COLO829 (cell line): ENCODE measurements at regions not wholly inside any gene's neighbourhood (a gene's known extent, or its start where the extent isn't known, plus 50 kb on each side); places are given as distances from the start of the nearest gene placed in this dataset.
"Not testable (repeated sequence)": the region's sequence is repeated elsewhere in the genome, so short reads cannot be mapped to it uniquely, and the experiment has no call there.

Experiments used
- DNase-seq: peaks from one replicate; pipeline ENCODE4 v3.0.0; 2012; ENCODE audit warnings: low spot score

- DNase-seq: no peak
These were observed 147.2 kb downstream of the NDUFA12 start for GRCh38 chr12:94856324-94856723.

DNA sequence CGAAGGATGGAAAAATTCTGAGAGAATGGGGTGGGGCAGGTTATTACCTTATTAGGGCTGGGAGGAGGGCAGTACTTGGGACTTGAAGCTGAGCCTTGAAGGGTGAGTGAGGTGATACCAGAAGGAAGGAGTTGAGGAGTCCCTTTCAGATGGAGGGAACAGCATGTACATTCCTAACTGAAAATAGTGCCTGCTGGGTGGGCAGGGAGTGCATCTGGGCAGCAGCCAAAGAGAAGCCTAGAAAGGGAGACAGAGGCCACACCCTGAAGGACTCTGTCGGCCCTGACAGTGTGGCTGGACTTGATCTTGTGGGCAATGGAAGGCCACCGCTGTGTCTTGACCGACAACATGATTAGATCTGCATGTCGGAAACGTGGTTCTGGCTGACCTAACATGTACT lies 147.6 kb downstream of the NDUFA12 start:
- no peak for DNase-seq

GRCh38 chr12:94851396-94852028 lies 152.0 kb downstream of the NDUFA12 start:
- DNase-seq: no peak

GRCh38 chr12:94849411-94849976 lies 154.0 kb downstream of the NDUFA12 start:
- no peak for DNase-seq

DNA sequence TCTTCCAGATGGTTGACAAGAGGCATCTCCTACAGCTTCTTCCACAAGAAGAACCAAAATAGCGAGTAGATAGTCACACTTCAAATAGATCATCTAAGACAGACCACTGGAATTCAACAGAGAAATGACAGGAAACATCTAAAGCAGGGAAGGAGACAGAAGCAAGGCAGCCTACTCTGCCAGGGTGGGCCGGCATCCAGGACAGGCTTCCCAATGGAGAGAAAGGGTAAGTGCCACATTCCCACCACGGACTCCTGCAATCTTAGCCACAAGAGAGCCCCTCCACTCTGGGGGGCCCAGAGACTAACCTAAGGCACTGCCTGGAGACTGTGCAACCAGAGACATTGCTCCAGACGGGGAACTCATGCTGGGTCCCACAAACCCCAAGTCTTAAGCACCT lies 154.5 kb downstream of the NDUFA12 start:
- DNase-seq: no peak

DNA sequence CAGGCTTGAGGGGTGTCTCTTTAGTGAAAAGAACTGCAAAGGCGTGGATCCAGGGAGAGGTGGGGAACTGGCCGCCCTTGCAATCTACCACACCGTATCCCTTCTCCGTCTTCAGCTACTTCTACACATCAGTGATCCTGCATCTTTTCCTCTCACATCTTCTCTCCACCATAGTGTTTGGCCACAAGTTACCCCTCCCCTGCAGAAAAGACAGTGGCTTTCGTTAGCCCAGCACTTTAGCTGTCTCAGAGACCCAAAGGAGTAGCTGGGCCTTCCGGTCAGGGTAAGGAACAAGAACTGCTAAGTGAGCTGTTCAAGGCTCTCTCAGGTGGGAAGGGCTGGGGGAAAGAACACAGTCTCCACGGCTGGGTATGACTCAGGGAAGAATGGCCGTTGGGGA lies 158.4 kb downstream of the NDUFA12 start:
- no peak for DNase-seq

DNA sequence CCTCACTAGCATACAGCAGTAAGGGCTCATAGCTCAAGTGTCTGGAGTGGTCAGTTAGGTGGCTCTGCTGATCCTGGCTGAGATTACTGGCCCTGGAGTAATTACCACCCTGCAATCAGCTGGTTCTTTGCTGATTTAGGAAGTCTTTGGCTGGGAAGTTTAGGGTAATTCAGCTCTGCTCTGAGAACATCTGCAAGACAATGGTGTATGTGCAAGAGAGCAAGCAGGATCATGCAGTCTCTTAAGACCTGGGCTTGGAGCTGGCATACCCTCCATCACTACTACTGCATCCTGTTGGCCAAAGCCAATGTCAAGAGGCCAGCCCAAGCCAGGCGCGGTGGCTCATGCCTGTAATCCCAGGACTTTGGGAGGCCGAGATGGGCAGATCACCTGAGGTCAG lies 159.0 kb downstream of the NDUFA12 start:
- no peak for DNase-seq

GRCh38 chr12:94841904-94842610 lies 161.4 kb downstream of the NDUFA12 start:
- no peak for DNase-seq

DNA sequence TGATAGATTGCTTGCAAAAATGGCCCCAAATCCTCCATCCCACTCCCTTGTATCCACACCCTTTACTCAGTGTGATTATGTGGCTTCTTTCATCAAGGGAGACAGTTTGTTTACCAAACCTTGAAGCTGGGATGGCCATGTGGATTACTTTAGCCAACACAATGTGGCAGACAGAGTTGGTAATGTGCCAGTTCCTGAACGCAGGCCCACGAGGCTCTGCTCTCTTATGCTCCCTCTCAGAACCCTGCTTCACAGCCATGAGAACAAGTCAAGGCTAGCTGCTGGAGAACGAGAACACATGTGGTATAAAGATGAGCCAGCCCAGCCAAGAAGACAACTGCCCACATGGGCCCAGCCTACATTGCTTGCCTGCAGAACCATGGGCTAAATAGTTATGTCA lies 162.3 kb downstream of the NDUFA12 start:
- DNase-seq: no peak

GRCh38 chr12:94839347-94839746 lies 164.2 kb downstream of the NDUFA12 start:
- DNase-seq: no peak

GRCh38 chr12:94836952-94837670 lies 166.4 kb downstream of the NDUFA12 start:
- not testable (repeated sequence) for DNase-seq

- DNase-seq: no peak
These were observed 169.4 kb downstream of the NDUFA12 start for GRCh38 chr12:94834036-94834625.

- no peak for DNase-seq
These were observed 170.5 kb downstream of the NDUFA12 start for GRCh38 chr12:94832780-94833681.

GRCh38 chr12:94832105-94832504 lies 171.4 kb downstream of the NDUFA12 start:
- DNase-seq: no peak

DNA sequence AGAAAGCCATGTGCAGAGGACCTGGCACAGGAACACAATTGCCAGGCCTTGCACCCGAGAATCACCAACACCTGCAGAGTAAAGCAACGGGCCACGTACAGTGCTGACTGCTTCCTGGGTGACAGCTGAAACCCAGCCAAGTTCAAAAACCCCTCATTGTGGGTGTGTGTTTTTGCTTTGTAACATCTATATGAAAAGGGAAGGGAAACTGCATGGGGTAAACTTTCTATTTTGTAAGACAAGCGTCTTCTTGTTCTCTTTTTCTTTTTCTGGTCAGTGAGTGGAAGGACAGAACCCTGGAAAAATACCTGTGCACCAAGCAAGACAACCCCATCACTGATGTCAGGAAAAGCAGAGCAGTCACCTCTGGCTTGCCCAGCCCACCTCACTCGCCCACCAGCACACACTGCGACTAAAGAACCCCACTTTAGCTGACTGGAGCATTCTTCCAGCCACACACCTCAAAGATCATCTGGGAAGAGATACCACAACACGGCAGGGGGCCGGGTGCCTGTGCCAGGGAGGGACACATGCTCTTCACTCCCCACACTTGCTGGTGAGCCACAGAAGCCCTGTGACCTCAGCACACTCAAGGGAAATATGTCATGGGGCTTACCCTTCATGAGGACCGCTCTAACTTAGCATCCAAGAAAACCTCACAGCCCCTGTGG lies 172.3 kb downstream of the NDUFA12 start:
- DNase-seq: no peak

DNA sequence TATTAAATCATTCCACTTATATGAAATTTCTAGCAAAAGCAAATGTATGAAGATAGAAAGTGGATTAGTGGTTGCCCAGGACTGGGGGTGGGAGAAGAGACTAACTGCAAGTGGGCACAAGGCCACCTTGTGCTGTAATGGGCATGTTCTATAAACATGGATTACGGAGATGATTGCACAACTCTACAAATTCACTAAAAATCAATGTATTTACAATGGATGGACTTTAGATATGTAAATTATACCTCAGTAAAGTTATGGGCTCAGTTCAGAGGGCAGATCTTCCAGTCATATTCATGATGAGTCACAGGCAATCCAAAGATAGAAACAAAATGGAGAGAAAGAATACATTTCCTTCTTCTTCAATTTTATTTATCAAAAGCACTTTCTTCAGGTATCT lies 173.9 kb downstream of the NDUFA12 start:
- DNase-seq: no peak

DNA sequence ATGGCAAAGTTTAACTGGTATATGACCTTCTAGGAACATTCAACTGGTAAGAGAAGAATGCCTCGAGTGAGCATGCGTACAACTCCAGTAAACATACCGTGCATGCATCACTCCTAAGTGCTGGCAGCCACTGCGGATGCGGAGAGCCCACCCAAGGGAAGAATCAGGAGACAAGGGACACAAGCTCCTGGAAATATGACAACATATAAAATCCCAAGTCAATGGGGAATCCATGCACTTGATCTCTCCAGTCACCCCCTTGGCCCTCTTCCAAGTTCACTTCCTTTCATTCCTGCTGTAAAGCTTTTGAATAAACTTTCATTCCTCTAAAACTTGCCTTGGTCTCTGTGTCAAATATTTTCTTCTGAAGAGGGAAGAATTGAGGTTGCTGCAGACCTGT lies 168.7 kb upstream of the TMCC3 start:
- DNase-seq: no peak

DNA sequence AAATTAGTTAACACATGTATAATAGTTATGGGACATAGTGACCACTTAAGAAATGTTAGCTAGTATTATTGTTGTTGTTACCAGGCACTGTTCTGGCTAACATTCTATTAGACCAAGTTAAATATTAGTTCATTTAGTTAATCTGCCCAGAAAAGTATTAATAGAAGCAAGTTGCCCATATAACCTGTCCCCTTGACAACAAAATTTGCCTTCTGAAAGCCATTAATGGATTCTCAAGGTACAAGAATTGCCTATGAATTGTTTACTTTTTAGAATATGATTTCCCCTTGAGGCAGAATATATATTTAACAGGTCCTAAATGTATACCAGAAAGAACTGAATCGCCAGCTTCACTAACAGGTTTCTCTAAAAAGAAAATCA lies 167.3 kb upstream of the TMCC3 start:
- no peak for DNase-seq

- DNase-seq: not testable (repeated sequence)
These were observed 166.8 kb upstream of the TMCC3 start for GRCh38 chr12:94817201-94817600.

GRCh38 chr12:94816746-94817145 lies 166.4 kb upstream of the TMCC3 start:
- not testable (repeated sequence) for DNase-seq

GRCh38 chr12:94815958-94816357 lies 165.6 kb upstream of the TMCC3 start:
- no peak for DNase-seq
